GM18868 (cell line): ENCODE measurements at regions not wholly inside any gene's neighbourhood (a gene's known extent, or its start where the extent isn't known, plus 50 kb on each side); places are given as distances from the start of the nearest gene placed in this dataset.

ENCODE experiments used
- ATAC-seq: cut with Tn5 transposase; IDR thresholded peaks from one replicate; pipeline ENCODE4 v1.9.1; 2021; ENCODE audit warnings: mild to moderate bottlenecking, moderate library complexity; ENCODE audit not compliant: unreplicated experiment

GRCh38 chr16:55152875-55153390 lies 171.1 kb upstream of the IRX6 start:
- ATAC-seq: no peak

GRCh38 chr16:55154262-55154661 lies 169.7 kb upstream of the IRX6 start:
- no peak for ATAC-seq

GRCh38 chr16:55154956-55155355 lies 169.0 kb upstream of the IRX6 start:
- no peak for ATAC-seq

- no peak for ATAC-seq
These were observed 168.2 kb upstream of the IRX6 start for GRCh38 chr16:55155815-55156214.

GRCh38 chr16:55169780-55170179 lies 154.2 kb upstream of the IRX6 start:
- no peak for ATAC-seq

GRCh38 chr16:55171241-55171640 lies 152.8 kb upstream of the IRX6 start:
- ATAC-seq: no peak

- ATAC-seq: no peak
These were observed 148.6 kb upstream of the IRX6 start for GRCh38 chr16:55175389-55175788.

- ATAC-seq: no peak
These were observed 147.1 kb upstream of the IRX6 start for GRCh38 chr16:55176901-55177300.

- ATAC-seq: no peak
These were observed 144.6 kb upstream of the IRX6 start for GRCh38 chr16:55179411-55179810.

GRCh38 chr16:55179852-55180585 lies 144.0 kb upstream of the IRX6 start:
- ATAC-seq: no peak

GRCh38 chr16:55184052-55184451 lies 140.0 kb upstream of the IRX6 start:
- ATAC-seq: no peak

- no peak for ATAC-seq
These were observed 139.4 kb upstream of the IRX6 start for GRCh38 chr16:55184619-55185018.

- no peak for ATAC-seq
These were observed 134.8 kb upstream of the IRX6 start for GRCh38 chr16:55189224-55189623.

GRCh38 chr16:55189682-55190636 lies 134.0 kb upstream of the IRX6 start:
- no peak for ATAC-seq

GRCh38 chr16:55192734-55193133 lies 131.3 kb upstream of the IRX6 start:
- ATAC-seq: no peak

GRCh38 chr16:55203570-55203969 lies 120.4 kb upstream of the IRX6 start:
- ATAC-seq: no peak

GRCh38 chr16:55204069-55204468 lies 119.9 kb upstream of the IRX6 start:
- no peak for ATAC-seq

- ATAC-seq: no peak
These were observed 119.1 kb upstream of the IRX6 start for GRCh38 chr16:55204923-55205322.

- ATAC-seq: no peak
These were observed 116.1 kb upstream of the IRX6 start for GRCh38 chr16:55207693-55208428.

GRCh38 chr16:55209626-55210025 lies 114.4 kb upstream of the IRX6 start:
- no peak for ATAC-seq

GRCh38 chr16:55212791-55213190 lies 111.2 kb upstream of the IRX6 start:
- ATAC-seq: no peak
